Neuronal stem cell (in vitro differentiated cells): ENCODE measurements at regions not wholly inside any gene's neighbourhood (a gene's known extent, or its start where the extent isn't known, plus 50 kb on each side); places are given as distances from the start of the nearest gene placed in this dataset.

ENCODE experiments used
- DNase-seq: peaks from one replicate; pipeline ENCODE4 v3.0.0-alpha.2; 2013; ENCODE audit warnings: low spot score
- H2AFZ ChIP-seq: one replicate; pipeline ENCODE4 v1.6.1; 2013; ENCODE audit warnings: mild to moderate bottlenecking, low read length, inconsistent platforms
- H2AK5ac ChIP-seq: 2 replicates; pipeline ENCODE4 v1.6.1; 2013; ENCODE audit warnings: low read depth, mild to moderate bottlenecking, inconsistent platforms, low read length, moderate library complexity, mixed read lengths
- H2BK120ac ChIP-seq: 2 replicates; pipeline ENCODE4 v1.6.1; 2013; ENCODE audit warnings: low read depth, mild to moderate bottlenecking, inconsistent platforms, low read length, moderate library complexity, mixed read lengths
- H2BK12ac ChIP-seq: one replicate; pipeline ENCODE4 v1.6.1; 2013; ENCODE audit warnings: low read length, inconsistent platforms
- H2BK15ac ChIP-seq: 2 replicates; pipeline ENCODE4 v1.6.1; 2013; ENCODE audit warnings: mild to moderate bottlenecking, low read length, inconsistent platforms, mixed read lengths
- H2BK5ac ChIP-seq: one replicate; pipeline ENCODE4 v1.6.1; 2013; ENCODE audit warnings: inconsistent platforms, mild to moderate bottlenecking, low read length, moderate library complexity
- H3K14ac ChIP-seq: one replicate; pipeline ENCODE4 v1.6.1; 2013; ENCODE audit warnings: low read length, inconsistent platforms
- H3K18ac ChIP-seq: 2 replicates; pipeline ENCODE4 v1.6.1; 2013; ENCODE audit warnings: low read length, inconsistent platforms
- H3K23ac ChIP-seq: 2 replicates; pipeline ENCODE4 v1.6.1; 2013; ENCODE audit warnings: low read depth, mild to moderate bottlenecking, mixed read lengths, low read length, inconsistent platforms; ENCODE audit not compliant: poor library complexity
- H3K27ac ChIP-seq: replicated peaks from 3 replicates; pipeline ENCODE4 v1.5.1; 2013; ENCODE audit warnings: low read length, inconsistent platforms
- H3K27me3 ChIP-seq, 3 experiments: 2 replicates each; pipeline ENCODE4 v1.6.1; 2013; ENCODE audit warnings: low read length in 3 of 3, mild to moderate bottlenecking in 2 of 3, inconsistent platforms in 1 of 3, low read depth in 1 of 3, mixed read lengths in 1 of 3, moderate library complexity in 1 of 3; ENCODE audit not compliant: control insufficient read depth in 3 of 3, insufficient read depth in 3 of 3
- H3K36me3 ChIP-seq, 2 donors: replicated peaks in 1 of 2; 2 replicates each; pipeline ENCODE4 v1.6.1; 2013; ENCODE audit warnings: low read length in 2 of 2; ENCODE audit not compliant: control insufficient read depth in 2 of 2, insufficient read depth in 2 of 2
- H3K4ac ChIP-seq: 2 replicates; pipeline ENCODE4 v1.6.1; 2013; ENCODE audit warnings: inconsistent platforms, mild to moderate bottlenecking, low read length, moderate library complexity
- H3K4me1 ChIP-seq, 2 donors: 1 replicate in 1 of 2; 2 replicates in 1 of 2; pipeline ENCODE4 v1.6.1; 2013; ENCODE audit warnings: low read length in 2 of 2, low read depth in 1 of 2; ENCODE audit not compliant: control insufficient read depth in 2 of 2, insufficient read depth in 1 of 2
- H3K4me2 ChIP-seq: one replicate; pipeline ENCODE4 v1.6.1; 2013; ENCODE audit warnings: mild to moderate bottlenecking, low read length, inconsistent platforms; ENCODE audit not compliant: insufficient read depth, poor library complexity, severe bottlenecking
- H3K4me3 ChIP-seq, 2 donors: 2 replicates each; pipeline ENCODE4 v1.5.1; 2013; ENCODE audit warnings: low read length in 2 of 2, mild to moderate bottlenecking in 2 of 2, inconsistent platforms in 1 of 2, moderate library complexity in 1 of 2
- H3K79me1 ChIP-seq: one replicate; pipeline ENCODE4 v1.6.1; 2013; ENCODE audit warnings: low read depth, mild to moderate bottlenecking, inconsistent platforms, low read length, moderate library complexity
- H3K9ac ChIP-seq: one replicate; pipeline ENCODE4 v1.6.1; 2013; ENCODE audit warnings: mild to moderate bottlenecking, low read depth, low read length, inconsistent platforms; ENCODE audit not compliant: poor library complexity
- H3K9me3 ChIP-seq, 2 donors: replicated peaks in 1 of 2; 2 replicates each; pipeline versions ENCODE3 to v1.6.1; 2013; ENCODE audit warnings: low read length in 2 of 2, mild to moderate bottlenecking in 2 of 2, inconsistent platforms in 1 of 2, low read depth in 1 of 2, mixed read lengths in 1 of 2, moderate library complexity in 1 of 2; ENCODE audit not compliant: control insufficient read depth in 2 of 2, insufficient read depth in 1 of 2
- H4K8ac ChIP-seq: one replicate; pipeline ENCODE4 v1.6.1; 2013; ENCODE audit warnings: low read depth, mild to moderate bottlenecking, inconsistent platforms, low read length, moderate library complexity
- H4K91ac ChIP-seq: one replicate; pipeline ENCODE4 v1.6.1; 2013; ENCODE audit warnings: low read length, low read depth, mild to moderate bottlenecking, inconsistent platforms; ENCODE audit not compliant: poor library complexity
- WGBS, 2 donors: extraction: QIAGEN DNeasy Blood & Tissue Kit; methylation state at CpG; one replicate each; pipeline ENCODE4 v1.1.7; 2013; ENCODE audit warnings: missing lambda C conversion rate in 2 of 2, mixed read lengths in 1 of 2; ENCODE audit not compliant: insufficient read length in 2 of 2, insufficient replicate concordance in 1 of 2; ENCODE audit errors: extremely low coverage in 2 of 2; 5-methylcytosine and 5-hydroxymethylcytosine counted together

GRCh38 chr16:26530584-26531289 is 536.0 kb upstream of the C16orf82 start:
- H3K4me1 ChIP-seq, result no peaks in the 10 kb centered on the region
- no CpG with 5 or more reads among the region's 6 CpGs for WGBS, 2 donors
- no peak overlapping the region for H3K9ac ChIP-seq
- no peak overlapping the region for H2BK120ac ChIP-seq
- DNase-seq, result no peak
- no peaks in the 10 kb centered on the region for H3K79me1 ChIP-seq
- no peak overlapping the region for H4K8ac ChIP-seq
- H2BK5ac ChIP-seq, result no peak overlapping the region
- no peak overlapping the region for H2AFZ ChIP-seq
- H2AK5ac ChIP-seq, result no peak overlapping the region
- H3K27me3 ChIP-seq, result no peaks in the 10 kb centered on the region
- H3K27ac ChIP-seq, result no peak overlapping the region
- no peak overlapping the region for H3K4me3 ChIP-seq
- no peak overlapping the region for H2BK15ac ChIP-seq
- H4K91ac ChIP-seq, result no peak overlapping the region
- H3K36me3 ChIP-seq, result no peaks in the 10 kb centered on the region
- H3K9me3 ChIP-seq, result no peaks in the 10 kb centered on the region
- no peak overlapping the region for H2BK12ac ChIP-seq
- no peak overlapping the region for H3K23ac ChIP-seq
- no peak overlapping the region for H3K18ac ChIP-seq
- no peak overlapping the region for H3K4me2 ChIP-seq
- no peak overlapping the region for H3K4ac ChIP-seq
- no peak overlapping the region for H3K14ac ChIP-seq

GRCh38 chr16:26531290-26531730 is 535.4 kb upstream of the C16orf82 start:
- Histone ChIP-seq H2AFZ (no peak overlapping the region), H3K79me1 (no peaks in the 10 kb centered on the region), H3K4me1 (no peaks in the 10 kb centered on the region), H4K91ac (no peak overlapping the region), H3K9me3 (no peaks in the 10 kb centered on the region), H3K36me3 (no peaks in the 10 kb centered on the region), H2BK5ac (no peak overlapping the region), H2BK12ac (no peak overlapping the region), H3K18ac (no peak overlapping the region), H2BK120ac (no peak overlapping the region), H4K8ac (no peak overlapping the region), H3K4me3 (no peak overlapping the region), H3K14ac (no peak overlapping the region), H3K4me2 (no peak overlapping the region), H3K9ac (no peak overlapping the region), H2BK15ac (no peak overlapping the region), H3K4ac (no peak overlapping the region), H2AK5ac (no peak overlapping the region), H3K23ac (no peak overlapping the region), H3K27ac (no peak overlapping the region), H3K27me3 (no peaks in the 10 kb centered on the region)
- WGBS, 2 donors, result no CpG with 5 or more reads among the region's 4 CpGs
- DNase-seq, result no peak

- no peaks in the 10 kb centered on the region for H3K4me1 ChIP-seq
- H3K27me3 ChIP-seq, result no peaks in the 10 kb centered on the region
- no peak overlapping the region for H3K14ac ChIP-seq
- no peak overlapping the region for H3K9ac ChIP-seq
- no CpG with 5 or more reads among the region's 1 CpG for WGBS, 2 donors
- H3K18ac ChIP-seq, result no peak overlapping the region
- no peak overlapping the region for H3K4me3 ChIP-seq
- H3K4me2 ChIP-seq, result no peak overlapping the region
- no peaks in the 10 kb centered on the region for H3K36me3 ChIP-seq
- no peak overlapping the region for H2BK5ac ChIP-seq
- H3K9me3 ChIP-seq, result no peaks in the 10 kb centered on the region
- H2AFZ ChIP-seq, result no peak overlapping the region
- H3K4ac ChIP-seq, result no peak overlapping the region
- no peak overlapping the region for H4K8ac ChIP-seq
- H3K79me1 ChIP-seq, result no peaks in the 10 kb centered on the region
- no peak overlapping the region for H2BK12ac ChIP-seq
- H2BK15ac ChIP-seq, result no peak overlapping the region
- no peak overlapping the region for H4K91ac ChIP-seq
- no peak overlapping the region for H2BK120ac ChIP-seq
- no peak overlapping the region for H3K23ac ChIP-seq
- no peak for DNase-seq
- H2AK5ac ChIP-seq, result no peak overlapping the region
- H3K27ac ChIP-seq, result no peak overlapping the region
Observed at GRCh38 chr16:26532456-26532855, 534.3 kb upstream of the C16orf82 start.

- 100% methylated on average over 4 of the region's 5 CpGs; no CpG with 5 or more reads in 1 of the 2 donors for WGBS, 2 donors
- H3K23ac ChIP-seq, result no peak overlapping the region
- no peak overlapping the region for H4K91ac ChIP-seq
Observed at GRCh38 chr16:26542198-26542597, 524.5 kb upstream of the C16orf82 start.

More at GRCh38 chr16:26542198-26542597, 524.5 kb upstream of the C16orf82 start:
- no peak overlapping the region for H3K14ac ChIP-seq
- H3K9me3 ChIP-seq, result peaks cover 0 to 7% of the 10 kb centered on the region in 2 donors
- H3K4ac ChIP-seq, result no peak overlapping the region
- H4K8ac ChIP-seq, result no peak overlapping the region
- H3K9ac ChIP-seq, result no peak overlapping the region
- H3K36me3 ChIP-seq, result no peaks in the 10 kb centered on the region
- H3K79me1 ChIP-seq, result no peaks in the 10 kb centered on the region
- H2BK12ac ChIP-seq, result no peak overlapping the region
- no peak overlapping the region for H3K18ac ChIP-seq
- no peak overlapping the region for H3K4me3 ChIP-seq
- no peak overlapping the region for H2BK120ac ChIP-seq
- no peak overlapping the region for H3K4me2 ChIP-seq
- H3K27ac ChIP-seq, result no peak overlapping the region
- H2AFZ ChIP-seq, result no peak overlapping the region
- no peak overlapping the region for H2AK5ac ChIP-seq
- H2BK5ac ChIP-seq, result no peak overlapping the region
- no peak overlapping the region for H2BK15ac ChIP-seq
- no peaks in the 10 kb centered on the region for H3K4me1 ChIP-seq
- no peak for DNase-seq
- no peaks in the 10 kb centered on the region for H3K27me3 ChIP-seq
